Trophoblast cell (in vitro differentiated cells and primary cell): ENCODE measurements at regions not wholly inside any gene's neighbourhood (a gene's known extent, or its start where the extent isn't known, plus 50 kb on each side); places are given as distances from the start of the nearest gene placed in this dataset.

Experiments
- DNase-seq, 2 donors: peaks; one replicate each; pipeline ENCODE4 v3.0.0-alpha.2; 2016
- H2AFZ ChIP-seq: 2 replicates; pipeline ENCODE4 v1.6.1; 2013; ENCODE audit warnings: low read length, moderate library complexity, mild to moderate bottlenecking; ENCODE audit not compliant: insufficient read depth, poor library complexity
- H2AK5ac ChIP-seq: 2 replicates; pipeline ENCODE4 v1.6.1; 2013; ENCODE audit warnings: mild to moderate bottlenecking, low read length
- H2BK120ac ChIP-seq: 2 replicates; pipeline ENCODE4 v1.6.1; 2013; ENCODE audit warnings: low read length, mild to moderate bottlenecking, moderate library complexity; ENCODE audit not compliant: insufficient read depth, poor library complexity
- H2BK12ac ChIP-seq: 2 replicates; pipeline ENCODE4 v1.6.1; 2013; ENCODE audit warnings: mild to moderate bottlenecking, low read length, moderate library complexity
- H2BK5ac ChIP-seq: 2 replicates; pipeline ENCODE4 v1.6.1; 2013; ENCODE audit warnings: low read length, low read depth, moderate library complexity, mild to moderate bottlenecking; ENCODE audit not compliant: poor library complexity
- H3K14ac ChIP-seq: 2 replicates; pipeline ENCODE4 v1.6.1; 2013; ENCODE audit warnings: mild to moderate bottlenecking, low read length
- H3K18ac ChIP-seq: 2 replicates; pipeline ENCODE4 v1.6.1; 2013; ENCODE audit warnings: mild to moderate bottlenecking, low read length
- H3K23ac ChIP-seq: 2 replicates; pipeline ENCODE4 v1.6.1; 2013; ENCODE audit warnings: low read length
- H3K27ac ChIP-seq: 2 replicates; pipeline ENCODE4 v1.5.1; 2013; ENCODE audit warnings: low read depth, mild to moderate bottlenecking, inconsistent platforms, low read length, moderate library complexity
- H3K27me3 ChIP-seq: 2 replicates; pipeline ENCODE4 v1.6.1; 2013; ENCODE audit warnings: inconsistent platforms, mild to moderate bottlenecking, low read length, moderate library complexity; ENCODE audit not compliant: insufficient read depth
- H3K36me3 ChIP-seq, 2 experiments: 1 replicate in 1 of 2; 2 replicates in 1 of 2; pipeline ENCODE4 v1.6.1; 2013; ENCODE audit warnings: low read length in 2 of 2, mild to moderate bottlenecking in 2 of 2, moderate library complexity in 1 of 2; ENCODE audit not compliant: insufficient read depth in 2 of 2, control insufficient read depth in 1 of 2
- H3K4ac ChIP-seq: 2 replicates; pipeline ENCODE4 v1.6.1; 2013; ENCODE audit warnings: low read depth, mild to moderate bottlenecking, low read length, moderate library complexity
- H3K4me1 ChIP-seq, 2 experiments: 1 replicate in 1 of 2; 2 replicates in 1 of 2; pipeline ENCODE4 v1.6.1; 2013; ENCODE audit warnings: low read length in 2 of 2, mild to moderate bottlenecking in 2 of 2, moderate library complexity in 1 of 2; ENCODE audit not compliant: insufficient read depth in 2 of 2, control insufficient read depth in 1 of 2
- H3K4me2 ChIP-seq: 2 replicates; pipeline ENCODE4 v1.6.1; 2013; ENCODE audit warnings: inconsistent platforms, mild to moderate bottlenecking, low read length, moderate library complexity
- H3K4me3 ChIP-seq: 2 replicates; pipeline ENCODE4 v1.5.1; 2013; ENCODE audit warnings: mild to moderate bottlenecking, low read depth, low read length, inconsistent platforms
- H3K79me1 ChIP-seq: one replicate; pipeline ENCODE4 v1.6.1; 2013; ENCODE audit warnings: low read length
- H3K79me2 ChIP-seq: 2 replicates; pipeline ENCODE4 v1.6.1; 2013; ENCODE audit warnings: low read length, mild to moderate bottlenecking; ENCODE audit not compliant: control insufficient read depth, insufficient read depth, poor library complexity
- H3K9ac ChIP-seq: 2 replicates; pipeline ENCODE4 v1.6.1; 2013; ENCODE audit warnings: mild to moderate bottlenecking, low read length
- H3K9me3 ChIP-seq: 2 replicates; pipeline ENCODE4 v1.6.1; 2013; ENCODE audit warnings: low read depth, mild to moderate bottlenecking, control low read depth, inconsistent platforms, low read length; ENCODE audit not compliant: insufficient read depth
- H4K12ac ChIP-seq: 2 replicates; pipeline ENCODE4 v1.6.1; 2013; ENCODE audit warnings: low read depth, mild to moderate bottlenecking, low read length, moderate library complexity
- H4K8ac ChIP-seq: 2 replicates; pipeline ENCODE4 v1.6.1; 2013; ENCODE audit warnings: low read depth, mild to moderate bottlenecking, low read length, moderate library complexity
- H4K91ac ChIP-seq: one replicate; pipeline ENCODE4 v1.6.1; 2013; ENCODE audit warnings: low read depth, mild to moderate bottlenecking, low read length, moderate library complexity
- WGBS: extraction: QIAGEN DNeasy Blood & Tissue Kit; methylation state at CpG from one replicate; pipeline ENCODE4 v1.1.7; 2013; ENCODE audit warnings: missing lambda C conversion rate; ENCODE audit not compliant: insufficient read length, insufficient coverage; ENCODE audit errors: extremely low coverage; 5-methylcytosine and 5-hydroxymethylcytosine counted together

GRCh38 chr3:53965291-53965690 lies 73.6 kb upstream of the SELENOK start:
- Histone ChIP-seq H3K4me3 (no peak overlapping the region), H3K27me3 (no peaks in the 10 kb centered on the region), H4K12ac (no peak overlapping the region), H4K8ac (no peak overlapping the region), H3K9me3 (peaks cover 12% of the 10 kb centered on the region), H3K79me2 (no peaks in the 10 kb centered on the region), H3K36me3 (no peaks in the 10 kb centered on the region), H2BK12ac (no peak overlapping the region), H4K91ac (no peak overlapping the region), H3K4me1 (no peaks in the 10 kb centered on the region), H3K79me1 (no peaks in the 10 kb centered on the region), H2AFZ (no peak overlapping the region), H2BK5ac (no peak overlapping the region), H3K14ac (no peak overlapping the region), H3K27ac (no peak overlapping the region), H2AK5ac (no peak overlapping the region), H3K4ac (no peak overlapping the region), H3K18ac (no peak overlapping the region), H2BK120ac (no peak overlapping the region), H3K4me2 (no peak overlapping the region), H3K9ac (no peak overlapping the region), H3K23ac (no peak overlapping the region)
- DNase-seq: no peak
- no CpG with 5 or more reads among the region's 1 CpG for WGBS

- no peak overlapping the region for H2BK5ac ChIP-seq
- no peak overlapping the region for H2BK120ac ChIP-seq
- no peak overlapping the region for H3K18ac ChIP-seq
- no peak overlapping the region for H3K23ac ChIP-seq
- H2BK12ac ChIP-seq: no peak overlapping the region
- no peak overlapping the region for H3K27ac ChIP-seq
- H3K4me3 ChIP-seq: no peak overlapping the region
- H3K4me1 ChIP-seq: no peaks in the 10 kb centered on the region
- no peaks in the 10 kb centered on the region for H3K79me1 ChIP-seq
- H4K8ac ChIP-seq: no peak overlapping the region
- H4K91ac ChIP-seq: no peak overlapping the region
- H3K4ac ChIP-seq: no peak overlapping the region
- WGBS: no CpG with 5 or more reads among the region's 10 CpGs
- H4K12ac ChIP-seq: no peak overlapping the region
- H2AK5ac ChIP-seq: no peak overlapping the region
- DNase-seq: no peak
- H3K9ac ChIP-seq: peak overlapping the region; percentile 14
- H3K4me2 ChIP-seq: no peak overlapping the region
- H3K36me3 ChIP-seq: no peaks in the 10 kb centered on the region
- H3K9me3 ChIP-seq: no peaks in the 10 kb centered on the region
- no peak overlapping the region for H2AFZ ChIP-seq
- H3K14ac ChIP-seq: no peak overlapping the region
- H3K27me3 ChIP-seq: no peaks in the 10 kb centered on the region
- H3K79me2 ChIP-seq: no peaks in the 10 kb centered on the region
Observed at GRCh38 chr3:53957831-53958230, 66.2 kb upstream of the SELENOK start.

- Histone ChIP-seq H2AK5ac (no peak overlapping the region), H3K36me3 (no peaks in the 10 kb centered on the region), H4K91ac (no peak overlapping the region), H3K27me3 (no peaks in the 10 kb centered on the region), H2AFZ (no peak overlapping the region), H3K23ac (no peak overlapping the region), H3K4me2 (no peak overlapping the region), H3K9ac (no peak overlapping the region), H3K14ac (no peak overlapping the region), H3K4ac (no peak overlapping the region), H2BK120ac (no peak overlapping the region), H3K4me1 (no peaks in the 10 kb centered on the region), H2BK12ac (no peak overlapping the region), H3K9me3 (no peaks in the 10 kb centered on the region), H3K79me1 (no peaks in the 10 kb centered on the region), H3K18ac (no peak overlapping the region), H3K79me2 (no peaks in the 10 kb centered on the region), H4K12ac (no peak overlapping the region), H4K8ac (no peak overlapping the region), H3K4me3 (no peak overlapping the region), H2BK5ac (no peak overlapping the region), H3K27ac (no peak overlapping the region)
- no CpG with 5 or more reads among the region's 6 CpGs for WGBS
- no peak for DNase-seq
Observed at GRCh38 chr3:53956586-53956985, 64.9 kb upstream of the SELENOK start.

DNA sequence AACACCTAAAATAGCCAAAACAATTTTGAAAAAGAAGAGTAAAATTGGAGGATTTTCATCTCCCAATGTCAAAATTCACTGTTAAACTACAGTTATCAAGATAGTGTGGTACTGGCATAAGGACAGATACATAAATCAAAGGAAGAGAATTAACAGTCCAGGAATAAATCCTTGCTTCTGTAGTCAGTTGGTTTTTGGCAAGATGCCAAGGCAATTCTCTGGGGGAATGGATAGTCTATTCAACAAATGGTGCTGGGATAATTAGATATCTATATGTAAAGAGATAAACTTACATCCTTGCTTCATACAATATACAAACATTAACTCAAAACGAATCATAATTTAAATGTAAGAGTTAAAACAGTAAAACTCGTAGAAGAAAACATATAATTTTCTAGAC lies 57.9 kb upstream of the SELENOK start:
- no peak overlapping the region for H3K18ac ChIP-seq
- H2AK5ac ChIP-seq: no peak overlapping the region
- no peaks in the 10 kb centered on the region for H3K4me1 ChIP-seq
- no peak overlapping the region for H2BK5ac ChIP-seq
- no peaks in the 10 kb centered on the region for H3K27me3 ChIP-seq
- H3K9ac ChIP-seq: no peak overlapping the region
- H3K27ac ChIP-seq: no peak overlapping the region
- no CpG with 5 or more reads among the region's 2 CpGs for WGBS
- H2AFZ ChIP-seq: no peak overlapping the region
- DNase-seq: no peak
- peaks cover 2% of the 10 kb centered on the region for H3K9me3 ChIP-seq
- no peaks in the 10 kb centered on the region for H3K36me3 ChIP-seq
- H3K79me1 ChIP-seq: no peaks in the 10 kb centered on the region
- H2BK12ac ChIP-seq: no peak overlapping the region
- H3K4ac ChIP-seq: no peak overlapping the region
- H3K79me2 ChIP-seq: no peaks in the 10 kb centered on the region
- H4K12ac ChIP-seq: no peak overlapping the region
- H4K91ac ChIP-seq: no peak overlapping the region
- H4K8ac ChIP-seq: no peak overlapping the region
- no peak overlapping the region for H3K4me2 ChIP-seq
- H3K23ac ChIP-seq: no peak overlapping the region
- no peak overlapping the region for H2BK120ac ChIP-seq
- no peak overlapping the region for H3K14ac ChIP-seq
- no peak overlapping the region for H3K4me3 ChIP-seq
